Neural crest cell (in vitro differentiated cells): ENCODE measurements at regions not wholly inside any gene's neighbourhood (a gene's known extent, or its start where the extent isn't known, plus 50 kb on each side); places are given as distances from the start of the nearest gene placed in this dataset.

Experiments
- DNase-seq: peaks from one replicate; pipeline ENCODE4 v3.0.0; 2021; ENCODE audit warnings: low read depth, mixed read lengths, low spot score
- H3K27ac Mint-ChIP-seq: one replicate; pipeline ENCODE4 v1.8.0; 2021; ENCODE audit warnings: mild to moderate bottlenecking, mixed read lengths; ENCODE audit not compliant: unreplicated experiment
- H3K27me3 Mint-ChIP-seq: 2 replicates; pipeline ENCODE4 v1.8.0; 2021; ENCODE audit warnings: low read depth, mild to moderate bottlenecking, mixed read lengths
- H3K36me3 Mint-ChIP-seq: 2 replicates; pipeline ENCODE4 v1.8.0; 2021; ENCODE audit warnings: low read depth, mild to moderate bottlenecking, mixed read lengths
- H3K4me1 Mint-ChIP-seq: 2 replicates; pipeline ENCODE4 v1.8.0; 2021; ENCODE audit warnings: mixed read lengths
- H3K4me3 Mint-ChIP-seq: one replicate; pipeline ENCODE4 v1.8.0; 2021; ENCODE audit warnings: mild to moderate bottlenecking, mixed read lengths
- H3K9me3 Mint-ChIP-seq: 2 replicates; pipeline ENCODE4 v1.8.0; 2021; ENCODE audit warnings: mixed read lengths
- TF ChIP-seq, protein P1 (sequence below): fragments of 200-600 bp; sonication (generic); conservative IDR thresholded peaks from 2 replicates; pipeline ENCODE4 v1.5.0; 2021; ENCODE audit warnings: antibody characterized with exemption, mild to moderate bottlenecking

DNA sequence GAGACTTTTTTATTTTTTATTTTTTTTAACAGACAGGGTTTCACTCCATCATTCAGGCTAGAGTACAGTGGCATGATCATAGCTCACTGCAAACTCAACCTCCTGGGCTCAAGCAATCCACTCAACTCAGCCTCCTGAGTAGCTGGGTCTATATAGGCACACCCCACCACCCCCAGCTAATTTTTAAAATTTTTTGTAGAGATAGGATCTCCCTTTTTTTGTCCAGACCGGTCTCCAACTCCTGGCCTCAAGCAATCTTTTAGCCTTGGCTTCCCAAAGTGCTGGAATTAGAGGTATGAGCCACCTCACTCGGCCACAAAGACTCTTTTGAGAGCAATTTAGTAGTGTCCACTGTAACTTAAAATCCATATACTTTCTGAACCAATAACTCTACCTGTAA is 103.3 kb upstream of the DST start:
- TF ChIP-seq, protein P1, sequence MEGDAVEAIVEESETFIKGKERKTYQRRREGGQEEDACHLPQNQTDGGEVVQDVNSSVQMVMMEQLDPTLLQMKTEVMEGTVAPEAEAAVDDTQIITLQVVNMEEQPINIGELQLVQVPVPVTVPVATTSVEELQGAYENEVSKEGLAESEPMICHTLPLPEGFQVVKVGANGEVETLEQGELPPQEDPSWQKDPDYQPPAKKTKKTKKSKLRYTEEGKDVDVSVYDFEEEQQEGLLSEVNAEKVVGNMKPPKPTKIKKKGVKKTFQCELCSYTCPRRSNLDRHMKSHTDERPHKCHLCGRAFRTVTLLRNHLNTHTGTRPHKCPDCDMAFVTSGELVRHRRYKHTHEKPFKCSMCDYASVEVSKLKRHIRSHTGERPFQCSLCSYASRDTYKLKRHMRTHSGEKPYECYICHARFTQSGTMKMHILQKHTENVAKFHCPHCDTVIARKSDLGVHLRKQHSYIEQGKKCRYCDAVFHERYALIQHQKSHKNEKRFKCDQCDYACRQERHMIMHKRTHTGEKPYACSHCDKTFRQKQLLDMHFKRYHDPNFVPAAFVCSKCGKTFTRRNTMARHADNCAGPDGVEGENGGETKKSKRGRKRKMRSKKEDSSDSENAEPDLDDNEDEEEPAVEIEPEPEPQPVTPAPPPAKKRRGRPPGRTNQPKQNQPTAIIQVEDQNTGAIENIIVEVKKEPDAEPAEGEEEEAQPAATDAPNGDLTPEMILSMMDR: no peak
- Mint-ChIP-seq H3K27ac (no peak overlapping the region), H3K4me3 (no peak overlapping the region), H3K27me3 (no peaks in the 10 kb centered on the region), H3K9me3 (no peaks in the 10 kb centered on the region), H3K36me3 (no peaks in the 10 kb centered on the region), H3K4me1 (peaks cover 38% of the 10 kb centered on the region)
- DNase-seq: no peak

DNA sequence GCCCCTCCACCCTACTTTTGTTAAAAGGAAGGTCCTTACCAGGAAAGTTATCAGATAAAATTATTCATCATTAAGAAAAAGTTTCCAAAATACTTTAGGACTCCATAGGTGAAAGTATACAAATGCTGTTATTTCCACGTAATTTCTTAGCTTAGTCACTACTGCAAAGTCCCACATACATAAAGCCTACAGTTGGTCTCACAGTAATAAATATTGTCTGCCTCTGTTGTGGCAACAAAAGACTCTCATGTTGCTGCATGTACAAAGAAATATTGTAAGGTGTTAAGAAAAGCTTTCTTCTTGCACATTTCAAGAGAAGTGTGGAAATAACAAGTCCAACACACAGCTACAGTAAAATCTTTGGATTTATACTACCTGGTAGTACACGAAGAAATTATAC is 102.4 kb upstream of the DST start:
- H3K36me3 Mint-ChIP-seq: no peaks in the 10 kb centered on the region
- H3K4me1 Mint-ChIP-seq: peaks cover 34% of the 10 kb centered on the region
- no peak overlapping the region for H3K27ac Mint-ChIP-seq

DNA sequence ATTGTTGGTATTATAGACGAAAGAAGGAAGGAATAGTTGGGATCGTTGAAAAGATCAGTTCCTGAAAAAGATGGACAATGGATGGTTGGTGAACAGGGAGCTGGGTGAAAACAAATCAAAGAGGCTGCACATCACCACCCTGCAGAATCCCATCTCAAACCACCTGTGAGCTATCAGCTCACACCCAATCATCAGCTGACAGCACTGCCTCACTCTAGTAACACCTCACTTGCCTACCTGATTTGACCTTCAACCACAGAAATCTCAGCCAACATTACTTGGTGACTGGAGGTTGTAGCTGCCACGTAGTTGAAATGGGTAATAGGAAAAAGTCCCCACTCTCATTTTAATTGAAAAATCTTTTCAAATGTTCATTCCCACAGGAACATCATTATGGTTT is 101.8 kb upstream of the DST start:
- no peak for DNase-seq
- Mint-ChIP-seq H3K36me3 (no peaks in the 10 kb centered on the region), H3K27ac (no peak overlapping the region), H3K4me3 (no peak overlapping the region), H3K9me3 (no peaks in the 10 kb centered on the region), H3K4me1 (peaks cover 34% of the 10 kb centered on the region), H3K27me3 (no peaks in the 10 kb centered on the region)
- TF ChIP-seq, protein P1: no peak

More for the DNA sequence above, 102.4 kb upstream of the DST start:
- TF ChIP-seq, protein P1: no peak
- no peaks in the 10 kb centered on the region for H3K9me3 Mint-ChIP-seq
- DNase-seq: no peak
- H3K4me3 Mint-ChIP-seq: no peak overlapping the region
- H3K27me3 Mint-ChIP-seq: no peaks in the 10 kb centered on the region

DNA sequence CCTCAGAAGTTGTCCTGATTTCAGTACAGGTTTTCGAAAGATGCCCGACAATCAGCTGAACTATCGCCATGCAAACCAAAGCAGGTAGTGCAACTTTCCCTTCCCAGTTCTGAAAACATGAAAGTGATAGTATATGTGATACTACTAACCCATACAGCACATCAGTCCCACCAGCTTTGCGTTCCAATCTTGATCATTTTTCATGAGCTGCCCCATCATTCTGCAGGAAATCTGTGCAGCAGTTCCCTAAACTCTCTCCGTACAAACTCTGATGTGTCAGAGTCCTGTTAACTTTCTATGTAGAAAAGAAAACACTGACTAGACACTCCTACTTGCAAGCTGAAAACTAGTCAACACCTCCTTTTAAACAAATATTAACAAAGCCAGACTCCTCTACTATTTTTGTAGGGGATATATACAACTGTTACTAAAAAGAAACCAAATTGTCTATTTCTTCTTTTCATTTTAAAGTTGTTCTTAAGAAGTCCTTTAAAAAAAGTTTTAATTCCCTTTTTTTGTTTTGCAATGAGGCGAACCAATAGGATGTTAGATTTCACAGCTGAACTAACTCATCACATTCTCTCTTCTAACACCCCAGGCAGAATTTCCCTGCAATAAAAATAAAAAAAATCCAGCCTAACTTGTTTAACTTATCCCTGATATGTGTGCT is 99.6 kb upstream of the DST start:
- Mint-ChIP-seq H3K9me3 (no peaks in the 10 kb centered on the region), H3K27ac (no peak overlapping the region), H3K4me1 (peaks cover 34% of the 10 kb centered on the region), H3K36me3 (no peaks in the 10 kb centered on the region), H3K27me3 (no peaks in the 10 kb centered on the region), H3K4me3 (no peak overlapping the region)
- TF ChIP-seq, protein P1: no peak
- no peak for DNase-seq

DNA sequence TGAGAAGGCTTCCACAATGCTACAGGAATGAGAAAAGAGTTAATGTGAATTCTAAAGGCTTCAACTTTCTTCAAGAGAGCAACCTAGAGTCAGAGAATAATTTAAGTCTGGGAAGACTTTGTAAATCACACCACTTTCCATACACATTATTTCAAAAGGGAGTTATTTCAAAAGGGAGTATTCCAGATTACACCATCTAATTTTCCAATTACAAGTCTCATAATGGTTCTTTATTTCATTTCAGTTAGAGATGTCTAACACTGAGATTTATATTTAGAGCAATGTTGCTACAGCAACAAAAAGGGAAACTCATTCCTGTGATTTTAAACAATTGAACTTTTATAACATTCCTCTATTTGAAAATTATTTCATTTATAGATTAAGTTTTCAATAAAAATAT is 98.8 kb upstream of the DST start:
- Mint-ChIP-seq H3K4me3 (no peak overlapping the region), H3K27ac (no peak overlapping the region), H3K4me1 (peaks cover 29% of the 10 kb centered on the region), H3K36me3 (no peaks in the 10 kb centered on the region), H3K9me3 (no peaks in the 10 kb centered on the region), H3K27me3 (no peaks in the 10 kb centered on the region)
- no peak for DNase-seq
- TF ChIP-seq, protein P1: no peak
